Gastroesophageal sphincter (tissue), 4 donors: ENCODE measurements at regions not wholly inside any gene's neighbourhood (a gene's known extent, or its start where the extent isn't known, plus 50 kb on each side); places are given as distances from the start of the nearest gene placed in this dataset.

Experiments
- ATAC-seq: fragments of 150-250 bp; one replicate; pipeline ENCODE4 v1.9.1; 2016; ENCODE audit warnings: mild to moderate bottlenecking, moderate library complexity
- H3K27ac ChIP-seq, 4 donors: fragments of 200-600 bp; sonication (generic) in 3 of 4; 1 replicate in 3 of 4; 2 replicates in 1 of 4; pipeline ENCODE4 v1.5.1; 2016 to 2019
- H3K27me3 ChIP-seq: fragments of 200-600 bp; sonication (generic); one replicate; pipeline ENCODE4 v1.5.1; 2019
- H3K36me3 ChIP-seq, 2 donors: fragments of 200-600 bp; sonication (generic); one replicate each; pipeline ENCODE4 v1.5.1; 2019; ENCODE audit warnings: control low read depth in 1 of 2
- H3K4me1 ChIP-seq, 3 donors: fragments of 200-600 bp; sonication (generic); 1 replicate in 2 of 3; 2 replicates in 1 of 3; pipeline ENCODE4 v1.5.1; 2016 to 2019; ENCODE audit warnings: control low read depth in 2 of 3
- H3K4me3 ChIP-seq, 2 donors: fragments of 200-600 bp; sonication (generic); one replicate each; pipeline ENCODE4 v1.5.1; 2019; ENCODE audit warnings: mild to moderate bottlenecking in 1 of 2, moderate library complexity in 1 of 2
- H3K9me3 ChIP-seq, 3 donors: fragments of 200-600 bp; sonication (generic); one replicate each; pipeline ENCODE4 v1.5.1; 2017 to 2019; ENCODE audit warnings: control low read depth in 2 of 3
- CTCF ChIP-seq, 4 experiments: fragments of 200-600 bp in 2 of 4; fragments of 450-650 bp in 2 of 4; sonication (generic) in 1 of 4; IDR thresholded peaks; one replicate each; pipeline ENCODE4 v1.5.1; 2017 to 2019; ENCODE audit warnings: antibody characterized with exemption in 4 of 4, mild to moderate bottlenecking in 2 of 4, moderate library complexity in 2 of 4
- EP300 ChIP-seq: sonication (generic); formaldehyde crosslinking; IDR thresholded peaks from one replicate; pipeline ENCODE4 v1.6.1; 2017; ENCODE audit warnings: antibody characterized with exemption, mild to moderate bottlenecking
- POLR2A ChIP-seq, 2 donors: fragments of 450-650 bp; IDR thresholded peaks; one replicate each; pipeline ENCODE4 v1.6.1; 2017; ENCODE audit warnings: antibody characterized with exemption in 2 of 2, mild to moderate bottlenecking in 2 of 2, moderate library complexity in 1 of 2
- POLR2AphosphoS5 ChIP-seq: sonication (generic); formaldehyde crosslinking; IDR thresholded peaks from one replicate; pipeline ENCODE4 v1.6.1; 2017; ENCODE audit warnings: antibody characterized with exemption
- WGBS, 2 donors: methylation state at CpG; one replicate each; pipeline ENCODE4 v1.1.5; 2018; ENCODE audit warnings: low coverage in 1 of 2; 5-methylcytosine and 5-hydroxymethylcytosine counted together

DNA sequence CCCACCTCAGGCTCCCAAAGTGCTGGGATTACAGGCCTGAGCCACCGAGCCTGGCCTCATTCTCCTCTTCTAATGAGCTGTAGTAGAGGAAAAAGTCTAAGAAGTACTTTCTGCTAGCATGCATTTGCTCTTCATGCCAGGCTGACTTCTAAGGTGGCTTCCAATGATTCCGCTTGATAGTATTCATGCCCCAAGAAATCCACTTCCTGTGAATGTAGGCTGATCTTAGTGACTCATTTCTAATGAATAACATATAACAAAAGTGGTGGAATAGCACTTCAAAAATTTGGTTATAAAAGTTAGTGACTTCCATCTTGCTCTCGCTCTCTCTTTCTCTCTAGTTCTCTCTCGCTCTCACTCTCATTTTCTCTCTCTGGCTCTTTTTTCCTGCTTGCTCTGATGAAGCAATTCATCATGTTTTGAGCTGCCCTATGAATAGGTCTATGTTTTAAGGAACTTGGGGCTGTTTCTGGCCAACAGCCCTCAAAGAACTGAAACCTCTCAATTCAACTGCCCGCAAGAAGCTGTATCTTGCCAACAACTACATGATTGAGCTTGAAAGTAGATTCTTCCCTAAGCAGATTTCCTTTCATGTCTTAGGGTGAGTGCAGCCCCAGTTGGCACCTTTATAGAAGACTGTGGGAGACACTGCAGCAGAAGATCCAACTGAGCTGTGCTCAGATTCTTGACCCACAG lies 282.9 kb downstream of the RMST start:
- H3K27me3 ChIP-seq: no peaks in the 10 kb centered on the region
- 96% methylated on average over 3 to 5 of the region's 5 CpGs for WGBS, 2 donors
- H3K4me3 ChIP-seq: no peak overlapping the region
- no peak for TF ChIP-seq POLR2A (IDR thresholded peaks at IDR 0.05)
- no peak for TF ChIP-seq EP300
- no peak for TF ChIP-seq CTCF (IDR thresholded peaks at IDR 0.05)
- TF ChIP-seq POLR2AphosphoS5: no peak
- ATAC-seq: no peak
- H3K4me1 ChIP-seq: peaks cover 2 to 20% (median 3%) of the 10 kb centered on the region in 3 donors
- no peak overlapping the region for H3K27ac ChIP-seq
- H3K36me3 ChIP-seq: no peaks in the 10 kb centered on the region
- H3K9me3 ChIP-seq: no peaks in the 10 kb centered on the region

- Histone ChIP-seq H3K27ac (peak overlapping the region in 2 of 4 donors; percentile 22 to 29), H3K4me1 (peaks cover 2 to 20% (median 3%) of the 10 kb centered on the region in 3 donors), H3K36me3 (no peaks in the 10 kb centered on the region), H3K27me3 (no peaks in the 10 kb centered on the region), H3K9me3 (no peaks in the 10 kb centered on the region), H3K4me3 (no peak overlapping the region)
- ATAC-seq: peak; percentile 28
- WGBS, 2 donors: 13 to 16% methylated on average over 2 of the region's 2 CpGs
- TF ChIP-seq POLR2AphosphoS5 (no peak), EP300 (no peak), CTCF (IDR thresholded peaks at IDR 0.05) (no peak), POLR2A (IDR thresholded peaks at IDR 0.05) (no peak)
Measured at GRCh38 chr12:97748298-97748697, 285.7 kb downstream of the RMST start.

GRCh38 chr12:97751704-97752103 lies 289.1 kb downstream of the RMST start:
- WGBS, 2 donors: 70 to 100% methylated on average over 2 to 3 of the region's 3 CpGs

DNA sequence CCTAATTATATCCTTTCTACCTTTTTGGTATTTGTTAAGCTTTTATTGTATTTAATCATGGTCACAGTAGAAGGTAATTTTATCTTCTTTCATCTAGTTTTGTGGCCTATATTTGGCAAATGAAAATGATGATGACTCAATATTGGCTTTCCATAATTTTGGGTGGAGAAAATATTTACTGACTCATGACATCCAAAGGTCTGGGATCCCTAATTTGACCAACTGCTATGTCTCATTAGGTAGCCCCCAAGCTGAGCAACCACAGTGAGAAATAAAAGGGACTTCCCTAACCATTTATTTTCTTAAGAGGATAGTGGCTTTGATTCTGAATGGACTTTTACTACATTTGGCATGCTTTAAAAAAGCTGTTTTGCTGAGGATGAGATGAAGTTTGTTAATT lies 289.5 kb downstream of the RMST start:
- Histone ChIP-seq H3K4me1 (peaks cover 2 to 16% (median 3%) of the 10 kb centered on the region in 3 donors), H3K4me3 (no peak overlapping the region), H3K27me3 (no peaks in the 10 kb centered on the region), H3K9me3 (no peaks in the 10 kb centered on the region), H3K27ac (no peak overlapping the region), H3K36me3 (no peaks in the 10 kb centered on the region)
- no peak for ATAC-seq
- TF ChIP-seq EP300 (no peak), POLR2A (IDR thresholded peaks at IDR 0.05) (no peak), CTCF (IDR thresholded peaks at IDR 0.05) (no peak)

More at GRCh38 chr12:97751704-97752103, 289.1 kb downstream of the RMST start:
- TF ChIP-seq CTCF (IDR thresholded peaks at IDR 0.05): no peak
- Histone ChIP-seq H3K36me3 (no peaks in the 10 kb centered on the region), H3K9me3 (no peaks in the 10 kb centered on the region), H3K27me3 (no peaks in the 10 kb centered on the region), H3K4me3 (no peak overlapping the region), H3K4me1 (peaks cover 2 to 20% (median 3%) of the 10 kb centered on the region in 3 donors), H3K27ac (no peak overlapping the region)
- ATAC-seq: no peak

DNA sequence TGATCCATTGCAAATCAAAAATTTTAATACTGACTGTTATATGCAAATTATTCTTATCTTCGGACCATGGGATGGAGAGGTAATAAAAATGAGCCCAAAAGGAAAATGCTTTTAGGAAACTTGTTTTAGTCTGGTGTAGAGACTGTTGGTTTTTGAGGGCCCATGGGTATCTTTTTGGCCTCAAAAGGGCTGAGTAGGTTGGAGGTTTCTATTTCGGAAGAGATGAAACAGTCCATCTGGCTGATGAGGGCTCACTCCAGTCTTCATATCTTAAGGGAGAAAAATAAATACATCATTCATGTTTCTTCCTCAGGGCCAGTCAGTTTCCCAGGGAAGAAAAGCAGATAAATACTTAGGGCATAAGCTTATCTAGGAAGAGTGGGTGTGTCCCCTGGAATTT lies 290.7 kb downstream of the RMST start:
- no peaks in the 10 kb centered on the region for H3K27me3 ChIP-seq
- TF ChIP-seq POLR2AphosphoS5: no peak
- no peak for TF ChIP-seq EP300
- no peak for TF ChIP-seq POLR2A (IDR thresholded peaks at IDR 0.05)
- no peak for TF ChIP-seq CTCF (IDR thresholded peaks at IDR 0.05)
- H3K36me3 ChIP-seq: no peaks in the 10 kb centered on the region
- no peaks in the 10 kb centered on the region for H3K9me3 ChIP-seq
- H3K4me3 ChIP-seq: no peak overlapping the region
- 82 to 100% methylated on average over 2 of the region's 2 CpGs for WGBS, 2 donors
- H3K4me1 ChIP-seq: peaks cover 3 to 19% (median 5%) of the 10 kb centered on the region in 3 donors
- H3K27ac ChIP-seq: no peak overlapping the region
- ATAC-seq: no peak
